NCI-H2196 (cell line): ENCODE measurements at regions not wholly inside any gene's neighbourhood (a gene's known extent, or its start where the extent isn't known, plus 50 kb on each side); places are given as distances from the start of the nearest gene placed in this dataset.

Experiments used
- DNase-seq: peaks from one replicate; lab custom pipeline; 2025; ENCODE audit not compliant: unreplicated experiment; lab: John Stamatoyannopoulos, UW

DNA sequence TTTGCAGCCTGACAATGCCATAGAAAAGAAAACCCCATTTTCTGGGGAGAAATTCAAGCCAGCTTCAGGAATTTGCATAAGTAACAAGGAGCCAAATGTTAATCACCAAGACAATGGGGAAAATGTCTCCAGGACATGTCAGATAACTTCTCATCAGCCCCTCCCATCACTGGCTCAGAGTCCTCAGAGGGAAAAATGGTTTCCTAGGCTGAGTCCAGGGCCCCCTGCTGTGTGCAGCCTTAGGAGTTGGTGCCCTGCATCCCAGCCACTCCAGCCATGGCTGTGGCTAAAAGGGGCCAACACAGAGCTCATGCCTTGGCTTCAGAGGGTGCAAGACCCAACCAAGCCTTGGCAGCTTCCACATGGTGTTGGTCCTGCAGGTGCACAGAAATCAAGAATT is 63.7 kb upstream of the FANCL start:
- DNase-seq: no peak

- no peak for DNase-seq
Measured at GRCh38 chr2:58299123-58299522, 58.0 kb upstream of the FANCL start.

DNA sequence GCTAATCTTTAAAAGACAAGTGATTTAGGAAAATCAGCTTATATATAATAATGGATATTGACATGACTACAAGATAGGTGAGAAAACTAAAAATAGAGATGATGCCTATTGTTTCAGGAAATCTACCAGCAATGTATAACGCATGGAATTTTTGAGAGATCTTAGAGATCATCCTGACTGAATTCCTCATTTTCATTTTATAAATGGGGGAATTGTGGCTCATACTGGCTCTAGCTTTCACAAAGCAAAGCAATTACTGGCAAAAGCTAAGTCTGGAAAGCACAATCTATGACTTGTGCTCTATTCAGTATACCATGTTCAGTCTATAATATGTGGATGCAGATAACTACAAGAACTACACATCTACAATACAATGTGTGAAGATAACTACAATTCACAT is 51.9 kb upstream of the FANCL start:
- no peak for DNase-seq

- DNase-seq: peak; percentile 1
Measured at GRCh38 chr2:58291726-58292438, 50.8 kb upstream of the FANCL start.
